ENCODE measurements at regions not wholly inside any gene's neighbourhood (a gene's known extent, or its start where the extent isn't known, plus 50 kb on each side); places are given as distances from the start of the nearest gene placed in this dataset.

DNA sequence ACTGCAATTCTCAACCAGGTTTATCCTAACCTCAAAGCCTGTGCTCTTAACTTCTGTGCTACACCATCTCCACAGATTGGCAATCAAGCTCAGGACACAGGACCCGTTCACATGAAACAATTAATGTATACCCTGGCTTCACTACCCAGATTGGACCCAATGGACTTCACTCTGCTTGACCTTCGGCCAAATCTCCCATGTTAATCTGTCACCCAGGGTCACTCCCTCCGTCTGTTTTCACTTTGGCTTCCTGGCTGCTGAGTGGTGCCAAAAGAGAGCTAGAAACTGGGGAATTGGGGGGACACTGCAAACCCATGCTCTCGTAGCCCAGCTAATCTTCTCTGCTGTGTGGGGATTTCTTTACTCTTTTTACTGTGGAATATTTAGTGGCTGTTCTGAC lies 216.1 kb upstream of the ZC3H12C start:
- H3K4me3 ChIP-seq (ENCODE audit: low read depth, low read length) = no peak overlapping the region
- no peak for DNase-seq (ENCODE audit: low read depth)

- no peak for DNase-seq (ENCODE audit: low read depth)
- H3K4me3 ChIP-seq (ENCODE audit: low read depth, low read length) = no peak overlapping the region
These were observed 208.7 kb upstream of the ZC3H12C start for GRCh38 chr11:109884501-109884900.

DNA sequence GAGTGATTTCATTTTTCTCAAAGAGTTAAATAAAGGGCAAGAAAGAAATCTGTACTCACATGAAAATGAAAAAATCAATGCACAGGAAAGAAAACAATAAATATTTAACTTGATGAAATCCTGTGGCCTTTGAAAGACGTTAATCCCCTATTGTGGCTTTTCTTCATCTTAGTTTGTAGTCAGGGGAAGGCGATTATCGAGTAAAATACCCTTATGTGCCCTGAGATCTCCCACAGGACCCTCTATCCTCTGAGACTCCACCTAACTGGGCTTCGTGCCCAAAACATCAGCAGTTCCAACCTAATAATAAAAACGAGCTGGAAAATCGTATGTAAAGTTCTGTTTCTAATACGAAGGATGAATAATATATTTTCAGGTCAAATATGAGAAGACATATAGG lies 208.2 kb upstream of the ZC3H12C start:
- DNase-seq (ENCODE audit: low read depth) = no peak
- no peak overlapping the region for H3K4me3 ChIP-seq (ENCODE audit: low read depth, low read length)

DNA sequence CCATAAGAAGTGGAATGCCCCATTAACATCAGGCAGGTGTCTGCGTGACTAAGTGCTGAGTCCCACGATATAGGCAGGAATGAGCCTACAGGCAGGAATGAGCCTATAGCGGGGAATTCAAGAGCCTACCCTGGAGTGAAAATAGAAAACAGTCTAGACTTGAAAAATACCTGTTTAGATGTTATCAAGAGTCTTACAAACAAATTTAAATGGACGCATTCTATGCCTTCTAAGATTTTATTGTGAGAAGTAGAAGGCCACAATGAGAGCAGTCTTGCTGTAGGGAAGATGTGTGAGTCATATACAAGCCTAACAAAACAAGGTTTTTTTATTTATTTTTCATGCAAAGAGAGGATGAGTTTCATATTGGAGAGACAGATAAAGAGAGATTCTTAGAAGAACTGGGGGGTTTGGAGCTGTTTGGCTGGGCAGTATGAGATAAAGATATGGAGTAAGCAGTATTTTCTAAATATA lies 200.8 kb upstream of the ZC3H12C start:
- no peak overlapping the region for H3K4me3 ChIP-seq (ENCODE audit: low read depth, low read length)
- DNase-seq (ENCODE audit: low read depth) = no peak

DNA sequence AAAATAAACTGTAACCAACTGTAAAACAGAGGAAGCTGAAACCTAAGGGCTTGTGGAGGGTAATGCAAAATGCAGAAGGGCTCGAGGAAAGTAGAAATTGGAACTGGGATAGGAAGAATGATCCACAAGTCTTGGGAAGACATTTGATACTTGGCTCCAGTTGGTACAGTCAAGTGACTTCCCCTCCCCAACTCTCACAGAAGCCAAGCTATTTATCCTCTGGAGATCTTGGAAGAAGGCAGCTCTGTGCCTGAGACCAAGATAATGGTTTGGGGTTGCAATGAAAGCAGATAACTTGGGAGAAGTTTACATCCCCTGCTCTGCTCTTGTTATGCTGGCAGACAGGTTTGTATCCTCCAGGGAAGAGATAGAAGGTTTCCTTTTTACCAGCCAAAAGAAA lies 198.9 kb upstream of the ZC3H12C start:
- H3K4me3 ChIP-seq (ENCODE audit: low read depth, low read length) = no peak overlapping the region
- DNase-seq (ENCODE audit: low read depth) = no peak

DNA sequence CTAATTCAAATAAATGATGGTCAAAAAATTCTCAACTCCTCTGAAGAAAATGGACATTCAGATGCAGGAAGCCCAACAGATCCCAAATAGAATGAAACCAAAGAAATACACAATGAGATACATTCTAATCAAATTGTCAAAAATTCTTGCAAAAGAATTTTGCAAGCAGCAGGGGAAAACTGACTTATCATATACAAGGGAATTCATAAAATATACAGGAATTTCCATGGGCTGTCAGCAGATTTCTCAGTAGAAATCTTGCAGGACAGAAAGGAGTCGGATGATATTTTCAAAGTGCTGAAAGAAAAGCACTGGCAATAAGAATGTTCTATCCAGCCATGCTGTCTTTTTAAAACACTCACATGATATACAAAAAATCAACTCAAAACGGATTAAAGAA lies 194.6 kb upstream of the ZC3H12C start:
- H3K4me3 ChIP-seq (ENCODE audit: low read depth, low read length) = no peak overlapping the region
- DNase-seq (ENCODE audit: low read depth) = no peak

GRCh38 chr11:109902764-109903433 lies 190.3 kb upstream of the ZC3H12C start:
- H3K4me3 ChIP-seq (ENCODE audit: low read depth, low read length) = no peak overlapping the region
- no peak for DNase-seq (ENCODE audit: low read depth)

GRCh38 chr11:109911488-109911887 lies 181.7 kb upstream of the ZC3H12C start:
- no peak overlapping the region for H3K4me3 ChIP-seq (ENCODE audit: low read depth, low read length)
- no peak for DNase-seq (ENCODE audit: low read depth)

DNA sequence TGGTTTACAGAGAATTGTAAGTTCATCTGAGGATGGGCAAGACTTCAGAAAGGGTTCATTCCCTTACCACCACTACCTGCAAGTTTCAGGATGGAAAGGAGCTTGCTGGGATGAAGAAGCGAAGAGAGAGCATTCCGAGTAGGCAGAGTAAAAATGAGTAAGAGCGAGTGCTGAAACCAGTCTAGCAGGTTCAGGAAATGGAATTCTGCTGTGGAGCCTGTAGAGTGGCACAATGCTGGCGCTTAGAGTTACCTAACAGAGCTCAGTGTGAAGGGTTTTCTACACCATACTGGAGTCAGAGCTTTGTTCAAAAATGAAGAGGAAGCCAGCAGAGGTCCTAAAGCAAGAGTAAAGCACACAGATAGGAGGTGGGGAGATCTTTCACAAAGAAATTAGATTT lies 179.2 kb upstream of the ZC3H12C start:
- no peak overlapping the region for H3K4me3 ChIP-seq (ENCODE audit: low read depth, low read length)

GRCh38 chr11:109914809-109915653 lies 178.2 kb upstream of the ZC3H12C start:
- DNase-seq (ENCODE audit: low read depth) = peak; percentile 14

More for the DNA sequence above, 179.2 kb upstream of the ZC3H12C start:
- no peak for DNase-seq (ENCODE audit: low read depth)

DNA sequence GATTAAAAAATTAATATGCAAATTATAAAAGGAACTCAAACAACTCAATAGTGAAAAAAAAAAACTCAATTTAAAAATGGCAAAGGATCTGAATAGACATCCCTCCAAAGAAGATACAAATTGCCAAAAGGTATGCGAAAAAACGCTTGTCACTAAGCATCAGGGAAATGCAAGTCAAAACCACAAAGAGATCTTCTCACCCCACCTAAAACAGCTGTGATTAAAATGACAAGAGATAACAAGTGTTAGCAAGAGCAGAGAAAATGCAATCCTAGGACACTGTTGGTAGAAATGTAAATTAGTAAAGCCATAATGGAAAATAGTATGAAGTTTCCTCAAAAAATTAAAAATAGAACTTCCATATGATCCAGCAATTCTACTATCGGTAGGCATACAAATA lies 166.3 kb upstream of the ZC3H12C start:
- DNase-seq (ENCODE audit: low read depth) = no peak
- H3K4me3 ChIP-seq (ENCODE audit: low read depth, low read length) = no peak overlapping the region

More at GRCh38 chr11:109914809-109915653, 178.2 kb upstream of the ZC3H12C start:
- H3K4me3 ChIP-seq (ENCODE audit: low read depth, low read length) = no peak overlapping the region

GRCh38 chr11:109929308-109929707 lies 163.9 kb upstream of the ZC3H12C start:
- no peak for DNase-seq (ENCODE audit: low read depth)
- no peak overlapping the region for H3K4me3 ChIP-seq (ENCODE audit: low read depth, low read length)

GRCh38 chr11:109933126-109933525 lies 160.1 kb upstream of the ZC3H12C start:
- no peak overlapping the region for H3K4me3 ChIP-seq (ENCODE audit: low read depth, low read length)
- no peak for DNase-seq (ENCODE audit: low read depth)

DNA sequence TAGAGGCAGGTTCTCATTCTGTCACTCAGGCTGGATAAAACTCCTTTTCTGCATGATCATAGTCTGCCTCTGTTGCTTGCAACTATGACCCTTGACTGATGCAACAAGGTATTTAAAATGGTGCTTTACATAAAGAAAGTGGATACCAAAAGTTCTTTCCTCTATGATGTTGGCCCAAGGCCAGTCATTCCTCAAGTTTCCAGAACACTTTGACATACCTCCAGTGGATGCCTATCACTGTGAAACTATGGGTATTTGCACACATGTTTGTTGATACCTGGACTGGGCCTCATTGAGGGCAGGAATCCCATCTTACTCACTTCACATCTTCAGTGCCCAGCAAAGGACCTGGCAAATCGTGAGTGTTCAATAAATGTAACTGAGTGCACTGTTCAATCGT lies 159.0 kb upstream of the ZC3H12C start:
- no peak overlapping the region for H3K4me3 ChIP-seq (ENCODE audit: low read depth, low read length)
- no peak for DNase-seq (ENCODE audit: low read depth)

DNA sequence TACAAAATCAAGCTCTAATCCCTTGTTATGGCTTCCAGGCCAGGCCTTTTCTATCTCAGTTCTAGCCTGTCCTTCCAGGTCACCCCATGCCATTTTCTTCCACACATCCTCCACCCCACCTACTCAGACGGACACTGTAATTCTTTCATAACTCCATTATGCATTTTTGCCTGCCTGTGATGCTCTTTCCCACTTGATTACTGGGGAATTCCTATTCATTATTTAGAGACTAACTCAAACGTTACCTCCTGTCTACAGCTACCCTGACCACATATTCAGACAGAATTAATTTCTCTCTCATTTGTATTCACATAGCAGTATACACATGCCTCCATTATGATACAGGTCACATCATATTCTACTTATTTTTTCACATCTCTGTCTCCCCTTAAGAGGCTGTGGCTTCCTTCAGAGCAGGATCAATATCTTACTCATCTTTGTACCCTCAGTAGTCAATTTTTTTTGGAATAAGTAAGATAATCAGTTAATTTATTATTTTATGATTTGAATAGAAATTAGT lies 156.5 kb upstream of the ZC3H12C start:
- DNase-seq (ENCODE audit: low read depth) = no peak
- H3K4me3 ChIP-seq (ENCODE audit: low read depth, low read length) = no peak overlapping the region

DNA sequence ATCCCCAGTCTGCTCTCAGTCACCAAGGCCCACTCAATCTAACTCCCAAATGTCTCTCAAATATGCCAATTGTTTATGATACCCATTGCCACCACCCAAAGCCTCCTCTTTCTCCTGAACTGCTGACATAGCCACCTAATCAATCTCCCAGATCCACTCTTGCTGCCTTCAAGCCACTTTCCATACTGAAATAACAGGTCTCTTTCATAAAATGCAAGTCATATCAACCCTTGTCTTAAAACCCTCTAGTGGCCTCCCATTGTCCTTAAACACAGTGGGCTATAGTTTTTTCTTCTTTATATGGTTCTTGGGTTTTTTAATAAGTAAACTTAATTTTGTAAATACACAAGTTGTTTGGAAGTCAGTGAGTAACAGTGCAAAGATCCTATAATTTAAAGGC lies 155.2 kb upstream of the ZC3H12C start:
- no peak for DNase-seq (ENCODE audit: low read depth)

GRCh38 chr11:109939166-109939810 lies 153.9 kb upstream of the ZC3H12C start:
- DNase-seq (ENCODE audit: low read depth) = peak; percentile 53
- H3K4me3 ChIP-seq (ENCODE audit: low read depth, low read length) = no peak overlapping the region

More for the DNA sequence above, 155.2 kb upstream of the ZC3H12C start:
- H3K4me3 ChIP-seq (ENCODE audit: low read depth, low read length) = no peak overlapping the region

DNA sequence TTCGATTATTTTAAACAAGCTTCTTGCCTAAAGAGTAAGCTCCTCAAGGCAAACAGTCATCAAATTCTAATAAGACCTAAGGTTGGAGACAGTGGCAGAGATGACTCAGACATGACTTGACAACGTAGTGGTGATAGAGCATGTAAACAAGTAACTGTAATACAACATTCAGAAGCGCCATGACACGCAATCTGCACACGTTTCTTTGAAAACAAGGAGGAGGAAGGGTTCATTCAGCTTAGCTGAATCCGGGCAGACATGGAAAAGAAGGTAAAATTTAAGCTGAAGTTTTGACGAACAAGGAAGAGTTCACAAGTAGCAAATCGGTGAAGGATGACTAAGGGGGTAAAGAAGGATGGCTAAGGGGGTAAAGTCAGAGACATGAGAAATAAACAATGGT lies 152.4 kb upstream of the ZC3H12C start:
- peak; percentile 64 for DNase-seq (ENCODE audit: low read depth)

DNA sequence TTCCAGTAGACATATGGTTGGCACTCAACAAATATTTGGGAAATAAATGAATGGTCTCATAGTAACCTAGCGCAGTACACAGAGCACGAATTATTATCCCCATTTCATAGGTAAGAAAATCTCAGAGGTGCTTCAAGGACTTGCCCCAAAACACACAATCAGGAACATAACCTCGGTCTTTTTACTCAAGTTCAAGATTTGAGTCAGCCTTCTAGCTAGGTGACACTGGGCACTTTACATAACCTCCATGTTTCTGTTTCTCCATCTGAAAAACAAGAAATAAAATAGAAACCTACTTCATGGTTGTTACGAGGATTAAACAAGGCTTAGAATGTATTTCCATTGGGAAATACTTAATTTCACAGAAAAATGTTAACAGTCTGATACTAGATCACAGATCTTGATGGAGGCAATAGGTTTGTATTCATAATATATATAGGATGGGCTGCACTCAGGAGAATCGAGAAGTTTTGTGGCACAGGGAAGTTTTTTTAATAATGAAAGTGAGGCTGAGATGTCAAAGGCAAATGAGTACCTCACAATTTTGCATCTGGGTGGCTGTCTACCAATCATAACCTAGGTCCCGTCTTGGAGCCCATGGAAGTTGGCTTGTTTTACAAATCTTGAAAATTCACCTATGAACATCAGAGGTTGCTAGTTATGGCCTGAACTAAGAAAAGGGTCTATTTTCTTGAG lies 147.4 kb upstream of the ZC3H12C start:
- H3K4me3 ChIP-seq (ENCODE audit: low read depth, low read length) = no peak overlapping the region
- DNase-seq (ENCODE audit: low read depth) = no peak

More for the DNA sequence above, 152.4 kb upstream of the ZC3H12C start:
- no peak overlapping the region for H3K4me3 ChIP-seq (ENCODE audit: low read depth, low read length)
